Stomach (tissue), 8 donors: ENCODE measurements at regions not wholly inside any gene's neighbourhood (a gene's known extent, or its start where the extent isn't known, plus 50 kb on each side); places are given as distances from the start of the nearest gene placed in this dataset.

Experiments
- DNase-seq, 2 donors: peaks; one replicate each; pipeline versions ENCODE4 v3.0.0 to v3.0.0-alpha.2; 2013 to 2019
- H3K27ac ChIP-seq, 5 donors: fragments of 200-600 bp in 4 of 5; sonication (generic) in 4 of 5; one replicate each; pipeline ENCODE4 v1.5.1; 2013 to 2019; ENCODE audit warnings: mild to moderate bottlenecking in 1 of 5, moderate library complexity in 1 of 5
- H3K27me3 ChIP-seq, 3 donors: fragments of 200-600 bp; sonication (generic); one replicate each; pipeline ENCODE4 v1.5.1; 2017 to 2019; ENCODE audit warnings: mixed run types in 1 of 3
- H3K36me3 ChIP-seq, 4 donors: fragments of 200-600 bp; sonication (generic); 1 replicate in 3 of 4; 2 replicates in 1 of 4; pipeline ENCODE4 v1.5.1; 2016 to 2019
- H3K4me1 ChIP-seq, 4 donors: fragments of 200-600 bp; sonication (generic); one replicate each; pipeline ENCODE4 v1.5.1; 2016 to 2019
- H3K4me3 ChIP-seq, 4 donors: fragments of 200-600 bp; sonication (generic) in 3 of 4; one replicate each; pipeline ENCODE4 v1.5.1; 2016 to 2019; ENCODE audit warnings: mild to moderate bottlenecking in 1 of 4
- H3K9me3 ChIP-seq, 4 donors: fragments of 200-600 bp; sonication (generic); one replicate each; pipeline ENCODE4 v1.5.1; 2016 to 2019
- CTCF ChIP-seq, 7 experiments: fragments of 450-650 bp in 4 of 7; fragments of 200-600 bp in 3 of 7; sonication (generic) in 3 of 7; IDR thresholded peaks; one replicate each; pipeline ENCODE4 v1.5.1; 2016 to 2019; ENCODE audit warnings: antibody characterized with exemption in 7 of 7, control low read depth in 2 of 7, mild to moderate bottlenecking in 1 of 7
- EP300 ChIP-seq: sonication (generic); formaldehyde crosslinking; IDR thresholded peaks from one replicate; pipeline ENCODE4 v1.6.1; 2017; ENCODE audit warnings: antibody characterized with exemption
- POLR2A ChIP-seq, 4 donors: fragments of 450-650 bp; IDR thresholded peaks; one replicate each; pipeline ENCODE4 v1.6.1; 2016; ENCODE audit warnings: antibody characterized with exemption in 4 of 4, control low read depth in 2 of 4, mild to moderate bottlenecking in 1 of 4, moderate library complexity in 1 of 4
- POLR2AphosphoS5 ChIP-seq, 3 donors: sonication (generic); formaldehyde crosslinking; IDR thresholded peaks; one replicate each; pipeline ENCODE4 v1.6.1; 2016; ENCODE audit warnings: antibody characterized with exemption in 3 of 3
- WGBS, 5 donors: extraction: QIAGEN DNeasy Blood & Tissue Kit in 3 of 5; methylation state at CpG; one replicate each; pipeline versions ENCODE4 v1.1.5 to v1.1.7; 2013 to 2018; 5-methylcytosine and 5-hydroxymethylcytosine counted together
- intact Hi-C: fragments of 100-400 bp; cut with DNase I; formaldehyde crosslinking; loops from one replicate; pipeline ENCODE4 v1.15.1; 2023; ENCODE audit warnings: low total_unique reads
- donor health status: healthy with polysubstance abuse.
- donor health status: Bipolar disorder and iron deficiency.
- donor health status: healthy.

GRCh38 chrX:4754878-4755604 is 1041.6 kb upstream of the PRKX start:
- Histone ChIP-seq H3K4me3 (no peak overlapping the region), H3K4me1 (no peaks in the 10 kb centered on the region), H3K27ac (no peak overlapping the region), H3K27me3 (no peaks in the 10 kb centered on the region), H3K36me3 (no peaks in the 10 kb centered on the region), H3K9me3 (no peaks in the 10 kb centered on the region)
- TF ChIP-seq POLR2AphosphoS5 (IDR thresholded peaks at IDR 0.05), result no peak
- DNase-seq, result no peak
- intact Hi-C loops, result no loop called here
- WGBS, 5 donors, result 66 to 82% (median 73%) methylated on average over 6 to 8 of the region's 8 CpGs

- TF ChIP-seq CTCF (IDR thresholded peaks at IDR 0.05) (no peak), EP300 (no peak), POLR2AphosphoS5 (IDR thresholded peaks at IDR 0.05) (no peak), POLR2A (IDR thresholded peaks at IDR 0.05) (no peak)
- intact Hi-C loops, result no loop called here
- Histone ChIP-seq H3K4me3 (no peak overlapping the region), H3K36me3 (no peaks in the 10 kb centered on the region), H3K4me1 (no peaks in the 10 kb centered on the region), H3K27ac (no peak overlapping the region), H3K9me3 (no peaks in the 10 kb centered on the region), H3K27me3 (no peaks in the 10 kb centered on the region)
- WGBS, 5 donors, result 52 to 65% (median 60%) methylated on average over 5 of the region's 5 CpGs
- peak in 1 of 2 donors; percentile 8 for DNase-seq
Measured at GRCh38 chrX:4741024-4741423, 1027.6 kb upstream of the PRKX start.

GRCh38 chrX:4735299-4735698 is 1021.9 kb upstream of the PRKX start:
- Histone ChIP-seq H3K27ac (no peak overlapping the region), H3K36me3 (no peaks in the 10 kb centered on the region), H3K27me3 (no peaks in the 10 kb centered on the region), H3K4me1 (no peaks in the 10 kb centered on the region), H3K4me3 (no peak overlapping the region), H3K9me3 (no peaks in the 10 kb centered on the region)
- DNase-seq, result no peak
- intact Hi-C loops, result no loop called here
- 92 to 100% (median 94%) methylated on average over 2 of the region's 2 CpGs for WGBS, 5 donors
- no peak for TF ChIP-seq EP300

- Histone ChIP-seq H3K36me3 (no peaks in the 10 kb centered on the region), H3K27ac (peak overlapping the region in 4 of 5 donors; percentile 24 to 72 (median 50)), H3K27me3 (no peaks in the 10 kb centered on the region), H3K4me1 (peaks cover 0 to 6% (median 0%) of the 10 kb centered on the region in 4 donors), H3K4me3 (no peak overlapping the region), H3K9me3 (peaks cover 0 to 6% (median 0%) of the 10 kb centered on the region in 4 donors)
- 41 to 55% (median 47%) methylated on average over 9 to 10 of the region's 10 CpGs for WGBS, 5 donors
- DNase-seq, result peak; percentile 29 to 76
- no peak for TF ChIP-seq EP300
- TF ChIP-seq POLR2AphosphoS5 (IDR thresholded peaks at IDR 0.05), result peak in 2 of 3 donors; percentile 21 to 79
- intact Hi-C loops, result no loop called here
Measured at GRCh38 chrX:4710618-4711433, 997.4 kb upstream of the PRKX start.

- Histone ChIP-seq H3K9me3 (peaks cover 0 to 2% (median 0%) of the 10 kb centered on the region in 4 donors), H3K27me3 (no peaks in the 10 kb centered on the region), H3K36me3 (no peaks in the 10 kb centered on the region), H3K4me1 (peaks cover 0 to 6% (median 0%) of the 10 kb centered on the region in 4 donors), H3K4me3 (no peak overlapping the region), H3K27ac (peak overlapping the region in 1 of 5 donors; percentile 72)
- peak; percentile 36 to 42 for DNase-seq
- no peak for TF ChIP-seq POLR2AphosphoS5 (IDR thresholded peaks at IDR 0.05)
- no peak for TF ChIP-seq POLR2A (IDR thresholded peaks at IDR 0.05)
- no peak for TF ChIP-seq EP300
- TF ChIP-seq CTCF (IDR thresholded peaks at IDR 0.05), result no peak
- intact Hi-C loops, result no loop called here
- 27 to 50% (median 35%) methylated on average over 4 of the region's 4 CpGs for WGBS, 5 donors
Measured at GRCh38 chrX:4708970-4709760, 995.7 kb upstream of the PRKX start.
